ENCODE measurements at regions not wholly inside any gene's neighbourhood (a gene's known extent, or its start where the extent isn't known, plus 50 kb on each side); places are given as distances from the start of the nearest gene placed in this dataset.
"Not testable (repeated sequence)": the region's sequence is repeated elsewhere in the genome, so short reads cannot be mapped to it uniquely, and the experiment has no call there.

- intact Hi-C loops (cut with DNase I), result no loop called here
- Histone ChIP-seq H3K4me3 (no peak overlapping the region), H3K4me1 (no peaks in the 10 kb centered on the region), H3K36me3 (no peaks in the 10 kb centered on the region), H3K27ac (no peak overlapping the region), H3K27me3 (no peaks in the 10 kb centered on the region), H3K9me3 (no peaks in the 10 kb centered on the region)
- WGBS, 2 donors, result 22 to 40% methylated on average over 1 of the region's 1 CpG
- no peak for DNase-seq
- TF ChIP-seq POLR2A (IDR thresholded peaks at IDR 0.05), result no peak
- TF ChIP-seq, protein P1, sequence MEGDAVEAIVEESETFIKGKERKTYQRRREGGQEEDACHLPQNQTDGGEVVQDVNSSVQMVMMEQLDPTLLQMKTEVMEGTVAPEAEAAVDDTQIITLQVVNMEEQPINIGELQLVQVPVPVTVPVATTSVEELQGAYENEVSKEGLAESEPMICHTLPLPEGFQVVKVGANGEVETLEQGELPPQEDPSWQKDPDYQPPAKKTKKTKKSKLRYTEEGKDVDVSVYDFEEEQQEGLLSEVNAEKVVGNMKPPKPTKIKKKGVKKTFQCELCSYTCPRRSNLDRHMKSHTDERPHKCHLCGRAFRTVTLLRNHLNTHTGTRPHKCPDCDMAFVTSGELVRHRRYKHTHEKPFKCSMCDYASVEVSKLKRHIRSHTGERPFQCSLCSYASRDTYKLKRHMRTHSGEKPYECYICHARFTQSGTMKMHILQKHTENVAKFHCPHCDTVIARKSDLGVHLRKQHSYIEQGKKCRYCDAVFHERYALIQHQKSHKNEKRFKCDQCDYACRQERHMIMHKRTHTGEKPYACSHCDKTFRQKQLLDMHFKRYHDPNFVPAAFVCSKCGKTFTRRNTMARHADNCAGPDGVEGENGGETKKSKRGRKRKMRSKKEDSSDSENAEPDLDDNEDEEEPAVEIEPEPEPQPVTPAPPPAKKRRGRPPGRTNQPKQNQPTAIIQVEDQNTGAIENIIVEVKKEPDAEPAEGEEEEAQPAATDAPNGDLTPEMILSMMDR (IDR thresholded peaks at IDR 0.05), result no peak
Measured at GRCh38 chr4:52507774-52508173, 151.3 kb downstream of the USP46 start.

DNA sequence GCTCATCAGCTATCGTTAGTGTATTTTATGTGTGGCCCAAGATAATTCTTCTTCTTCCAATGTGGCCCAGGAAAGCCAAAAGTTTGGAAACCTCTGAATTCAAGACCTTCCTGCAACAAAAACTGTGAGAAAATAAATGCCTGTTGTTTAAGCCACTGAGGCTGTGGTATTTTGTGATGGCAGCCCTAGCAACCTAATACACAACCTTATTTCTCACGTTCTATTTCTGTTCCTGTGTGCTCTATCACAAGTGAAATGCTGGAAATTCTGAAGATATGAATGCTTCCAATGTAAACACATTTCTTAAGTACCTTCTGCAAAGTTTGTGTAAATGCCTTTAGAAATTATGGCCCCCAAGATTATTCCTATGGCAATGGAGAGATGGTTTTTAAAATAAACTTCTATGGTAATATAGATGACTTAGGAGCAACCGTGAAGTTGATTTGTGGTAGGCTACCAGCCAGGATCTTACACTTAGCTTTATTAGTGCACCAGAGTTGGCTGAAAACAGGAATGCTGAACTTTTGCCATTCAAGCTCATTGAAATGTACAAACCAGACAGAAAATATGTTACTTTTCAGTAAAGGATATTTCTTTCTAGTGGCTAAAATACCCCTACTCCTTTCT, 148.0 kb downstream of the USP46 start:
- H3K9me3 ChIP-seq, result no peaks in the 10 kb centered on the region
- DNase-seq, result no peak
- H3K27ac ChIP-seq, result no peak overlapping the region
- intact Hi-C loops (cut with DNase I), result no loop called here
- H3K36me3 ChIP-seq, result no peaks in the 10 kb centered on the region
- WGBS, 2 donors, result 66 to 67% methylated on average over 3 of the region's 3 CpGs
- H3K27me3 ChIP-seq, result no peaks in the 10 kb centered on the region
- no peak overlapping the region for H3K4me3 ChIP-seq
- no peak for TF ChIP-seq POLR2A (IDR thresholded peaks at IDR 0.05)
- TF ChIP-seq, protein P1 (IDR thresholded peaks at IDR 0.05), result no peak
- no peaks in the 10 kb centered on the region for H3K4me1 ChIP-seq

DNA sequence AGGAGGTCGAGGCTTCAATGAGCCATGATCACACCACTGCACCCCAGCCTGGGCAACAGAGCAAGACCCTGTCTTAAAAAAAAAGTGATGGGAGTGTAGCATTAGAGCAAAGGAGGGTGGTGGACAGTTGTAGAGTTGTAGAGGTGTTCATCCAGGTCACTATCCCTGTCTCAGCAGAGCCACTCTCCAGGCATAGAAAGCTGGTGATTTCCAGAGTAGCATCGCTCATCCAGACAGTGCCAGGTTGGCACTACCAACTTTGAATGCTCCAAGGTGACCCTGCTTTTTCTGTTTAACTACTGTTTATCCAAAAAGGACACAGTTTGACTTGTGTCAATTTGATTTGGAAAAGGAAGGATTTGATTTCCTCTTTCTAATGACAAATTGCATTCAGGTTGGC, 147.3 kb downstream of the USP46 start:
- no peak for DNase-seq
- TF ChIP-seq POLR2A (IDR thresholded peaks at IDR 0.05), result no peak
- Histone ChIP-seq H3K27ac (no peak overlapping the region), H3K27me3 (no peaks in the 10 kb centered on the region), H3K4me3 (no peak overlapping the region), H3K36me3 (no peaks in the 10 kb centered on the region), H3K9me3 (no peaks in the 10 kb centered on the region), H3K4me1 (no peaks in the 10 kb centered on the region)
- 83 to 86% methylated on average over 2 of the region's 2 CpGs for WGBS, 2 donors
- intact Hi-C loops (cut with DNase I), result no loop called here

GRCh38 chr4:52512291-52512690, 146.8 kb downstream of the USP46 start:
- no peak overlapping the region for H3K27ac ChIP-seq
- H3K4me3 ChIP-seq, result no peak overlapping the region

DNA sequence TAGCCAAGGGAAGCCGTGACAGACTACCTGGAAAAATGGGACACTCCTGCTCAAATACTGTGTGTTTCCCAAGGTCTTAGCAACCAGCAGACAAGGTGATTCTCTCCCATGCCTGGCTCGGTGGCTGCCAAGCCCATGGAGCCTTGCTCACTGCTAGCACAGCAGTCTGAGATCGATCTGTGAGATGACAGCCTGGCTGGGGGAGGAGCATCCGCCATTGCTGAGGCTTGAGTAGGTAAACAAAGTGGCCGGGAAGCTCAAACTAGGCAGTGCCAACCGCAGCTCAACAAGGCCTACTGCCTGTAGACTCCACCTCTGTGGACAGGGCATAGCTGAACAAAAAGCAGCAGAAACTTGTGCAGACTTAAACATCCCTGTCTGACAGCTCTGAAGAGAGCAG, 137.0 kb downstream of the USP46 start:
- H3K36me3 ChIP-seq; H3K9me3 ChIP-seq; H3K4me1 ChIP-seq; H3K4me3 ChIP-seq; intact Hi-C loops (cut with DNase I); H3K27me3 ChIP-seq; DNase-seq; H3K27ac ChIP-seq: not testable (repeated sequence)
- WGBS, 2 donors, result 72 to 83% methylated on average over 2 to 3 of the region's 6 CpGs

More at GRCh38 chr4:52512291-52512690, 146.8 kb downstream of the USP46 start:
- no peaks in the 10 kb centered on the region for H3K4me1 ChIP-seq
- no peak for DNase-seq
- intact Hi-C loops (cut with DNase I), result no loop called here
- 17 to 27% methylated on average over 2 of the region's 2 CpGs for WGBS, 2 donors
- TF ChIP-seq, protein P1 (IDR thresholded peaks at IDR 0.05), result no peak
- no peaks in the 10 kb centered on the region for H3K36me3 ChIP-seq
- no peaks in the 10 kb centered on the region for H3K9me3 ChIP-seq
- no peaks in the 10 kb centered on the region for H3K27me3 ChIP-seq

- Histone ChIP-seq H3K27me3 (no peaks in the 10 kb centered on the region), H3K4me1 (no peaks in the 10 kb centered on the region), H3K36me3 (no peaks in the 10 kb centered on the region), H3K9me3 (no peaks in the 10 kb centered on the region), H3K27ac (no peak overlapping the region), H3K4me3 (no peak overlapping the region)
- TF ChIP-seq POLR2A (IDR thresholded peaks at IDR 0.05), result no peak
- TF ChIP-seq, protein P1 (IDR thresholded peaks at IDR 0.05), result no peak
- no peak for DNase-seq
- WGBS, 2 donors, result 70% methylated on average over 2 of the region's 2 CpGs
- intact Hi-C loops (cut with DNase I), result no loop called here
Measured at GRCh38 chr4:52529983-52530382, 129.1 kb downstream of the USP46 start.

All from esophagus squamous epithelium (tissue), 5 donors.